Tibial nerve (tissue), 4 donors: ENCODE measurements at regions not wholly inside any gene's neighbourhood (a gene's known extent, or its start where the extent isn't known, plus 50 kb on each side); places are given as distances from the start of the nearest gene placed in this dataset.
"Not testable (repeated sequence)": the region's sequence is repeated elsewhere in the genome, so short reads cannot be mapped to it uniquely, and the experiment has no call there.

Experiments used
- DNase-seq, 2 donors: peaks; one replicate each; pipeline ENCODE4 v3.0.0-alpha.2; 2019; ENCODE audit warnings: low spot score in 2 of 2
- H3K27ac ChIP-seq, 4 donors: fragments of 200-600 bp; sonication (generic) in 3 of 4; one replicate each; pipeline ENCODE4 v1.5.1; 2017 to 2019; ENCODE audit warnings: mild to moderate bottlenecking in 1 of 4
- H3K27me3 ChIP-seq, 2 donors: fragments of 200-600 bp; sonication (generic) in 1 of 2; one replicate each; pipeline versions ENCODE4 v1.5.1 to v1.6.0; 2017 to 2019
- H3K36me3 ChIP-seq, 3 donors: fragments of 200-600 bp; sonication (generic); one replicate each; pipeline ENCODE4 v1.5.1; 2018 to 2019
- H3K4me1 ChIP-seq, 4 donors: fragments of 200-600 bp; sonication (generic) in 3 of 4; one replicate each; pipeline ENCODE4 v1.5.1; 2017 to 2019
- H3K4me3 ChIP-seq, 4 donors: fragments of 200-600 bp; sonication (generic) in 3 of 4; one replicate each; pipeline ENCODE4 v1.5.1; 2017 to 2019; ENCODE audit warnings: mild to moderate bottlenecking in 1 of 4, moderate library complexity in 1 of 4
- H3K9me3 ChIP-seq, 4 donors: fragments of 200-600 bp; sonication (generic) in 3 of 4; one replicate each; pipeline ENCODE4 v1.5.1; 2017 to 2019
- EP300 ChIP-seq, 2 donors: sonication (generic); formaldehyde crosslinking; IDR thresholded peaks; one replicate each; pipeline ENCODE4 v1.6.1; 2017; ENCODE audit warnings: antibody characterized with exemption in 2 of 2, mild to moderate bottlenecking in 1 of 2
- POLR2A ChIP-seq, 2 donors: fragments of 450-650 bp; IDR thresholded peaks; one replicate each; pipeline ENCODE4 v1.6.1; 2017; ENCODE audit warnings: antibody characterized with exemption in 2 of 2, mild to moderate bottlenecking in 2 of 2, moderate library complexity in 2 of 2
- WGBS, 2 donors: methylation state at CpG; one replicate each; pipeline ENCODE4 v1.1.5; 2018; 5-methylcytosine and 5-hydroxymethylcytosine counted together
- TF ChIP-seq, protein P1 (sequence below), 5 experiments: fragments of 200-600 bp in 3 of 5; fragments of 450-650 bp in 2 of 5; sonication (generic) in 3 of 5; IDR thresholded peaks; one replicate each; pipeline ENCODE4 v1.5.1; 2016 to 2019; ENCODE audit warnings: antibody characterized with exemption in 5 of 5, mild to moderate bottlenecking in 3 of 5, moderate library complexity in 2 of 5

DNA sequence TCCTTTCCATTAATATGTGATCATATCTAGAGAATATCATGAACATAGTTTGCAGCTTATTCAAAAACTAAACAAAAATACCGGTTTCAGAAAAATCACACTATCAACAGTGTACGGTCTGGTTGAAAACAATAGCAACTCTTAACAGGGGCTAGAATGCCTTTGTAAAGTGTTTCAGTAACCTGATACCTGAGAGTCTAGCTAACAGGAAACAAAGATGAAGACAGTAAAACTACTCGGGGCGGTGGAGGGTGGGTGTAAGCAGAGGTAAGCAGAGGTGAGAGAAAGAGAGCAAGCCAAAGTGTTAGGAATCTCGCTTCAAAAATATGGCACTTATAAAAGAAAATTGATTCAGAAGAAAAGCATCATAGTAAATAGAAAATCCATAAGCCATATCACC lies 109.0 kb upstream of the RGPD4 start:
- Histone ChIP-seq H3K4me1 (no peaks in the 10 kb centered on the region), H3K27ac (no peak overlapping the region), H3K4me3 (no peak overlapping the region), H3K9me3 (no peaks in the 10 kb centered on the region), H3K36me3 (no peaks in the 10 kb centered on the region), H3K27me3 (no peaks in the 10 kb centered on the region)
- 58 to 67% methylated on average over 5 of the region's 5 CpGs for WGBS, 2 donors
- TF ChIP-seq POLR2A (IDR thresholded peaks at IDR 0.05) (no peak), EP300 (IDR thresholded peaks at IDR 0.05) (no peak)
- TF ChIP-seq, protein P1, sequence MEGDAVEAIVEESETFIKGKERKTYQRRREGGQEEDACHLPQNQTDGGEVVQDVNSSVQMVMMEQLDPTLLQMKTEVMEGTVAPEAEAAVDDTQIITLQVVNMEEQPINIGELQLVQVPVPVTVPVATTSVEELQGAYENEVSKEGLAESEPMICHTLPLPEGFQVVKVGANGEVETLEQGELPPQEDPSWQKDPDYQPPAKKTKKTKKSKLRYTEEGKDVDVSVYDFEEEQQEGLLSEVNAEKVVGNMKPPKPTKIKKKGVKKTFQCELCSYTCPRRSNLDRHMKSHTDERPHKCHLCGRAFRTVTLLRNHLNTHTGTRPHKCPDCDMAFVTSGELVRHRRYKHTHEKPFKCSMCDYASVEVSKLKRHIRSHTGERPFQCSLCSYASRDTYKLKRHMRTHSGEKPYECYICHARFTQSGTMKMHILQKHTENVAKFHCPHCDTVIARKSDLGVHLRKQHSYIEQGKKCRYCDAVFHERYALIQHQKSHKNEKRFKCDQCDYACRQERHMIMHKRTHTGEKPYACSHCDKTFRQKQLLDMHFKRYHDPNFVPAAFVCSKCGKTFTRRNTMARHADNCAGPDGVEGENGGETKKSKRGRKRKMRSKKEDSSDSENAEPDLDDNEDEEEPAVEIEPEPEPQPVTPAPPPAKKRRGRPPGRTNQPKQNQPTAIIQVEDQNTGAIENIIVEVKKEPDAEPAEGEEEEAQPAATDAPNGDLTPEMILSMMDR (IDR thresholded peaks at IDR 0.05) = no peak
- DNase-seq = no peak

DNA sequence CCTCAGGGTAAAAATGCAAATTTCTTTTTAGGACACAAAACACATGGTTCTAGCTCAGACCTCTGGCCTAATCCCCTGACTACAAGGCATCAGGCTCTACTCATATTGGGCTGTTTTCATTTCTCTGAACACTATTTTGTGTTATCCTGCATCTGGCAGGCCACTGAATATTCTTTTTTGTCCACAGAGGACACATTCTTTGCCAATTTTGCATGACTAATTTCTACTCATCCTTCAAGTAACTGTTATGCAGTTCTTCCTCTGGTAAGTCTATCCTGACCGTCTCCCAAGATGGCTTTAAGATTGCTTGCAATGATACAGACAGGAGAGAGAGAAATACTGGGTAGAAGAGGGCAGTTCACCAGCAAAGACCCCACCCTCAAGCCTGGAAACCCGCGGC lies 107.6 kb upstream of the RGPD4 start:
- H3K27me3 ChIP-seq = no peaks in the 10 kb centered on the region
- no peak overlapping the region for H3K4me3 ChIP-seq
- no peaks in the 10 kb centered on the region for H3K36me3 ChIP-seq
- TF ChIP-seq POLR2A (IDR thresholded peaks at IDR 0.05) = no peak
- no peak for TF ChIP-seq EP300 (IDR thresholded peaks at IDR 0.05)
- TF ChIP-seq, protein P1 (IDR thresholded peaks at IDR 0.05) = no peak
- WGBS, 2 donors = 85 to 86% methylated on average over 3 of the region's 3 CpGs
- no peak for DNase-seq
- no peaks in the 10 kb centered on the region for H3K9me3 ChIP-seq
- no peak overlapping the region for H3K27ac ChIP-seq
- H3K4me1 ChIP-seq = no peaks in the 10 kb centered on the region

DNA sequence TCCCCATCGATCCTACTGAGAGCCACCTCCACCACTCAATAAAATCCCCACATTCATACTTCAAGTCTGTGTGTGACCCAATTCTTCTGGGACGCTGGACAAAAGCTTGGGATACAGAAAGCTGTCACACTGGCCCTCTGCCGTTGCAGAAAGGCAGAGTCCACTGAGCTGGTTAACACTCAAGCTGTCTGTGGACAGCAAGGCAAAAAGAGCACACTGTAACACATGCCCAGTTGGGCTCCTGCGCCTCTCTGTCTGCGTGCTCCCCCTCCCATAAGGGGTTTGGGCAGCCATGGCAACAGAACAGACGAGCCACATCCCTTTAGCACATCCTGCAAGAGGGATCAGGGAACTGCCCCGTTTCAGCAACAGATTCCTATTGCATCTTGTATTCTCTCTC lies 106.9 kb upstream of the RGPD4 start:
- Histone ChIP-seq H3K4me1 (no peaks in the 10 kb centered on the region), H3K4me3 (no peak overlapping the region), H3K27ac (no peak overlapping the region), H3K36me3 (no peaks in the 10 kb centered on the region), H3K27me3 (no peaks in the 10 kb centered on the region), H3K9me3 (no peaks in the 10 kb centered on the region)
- WGBS, 2 donors = 54% methylated on average over 6 to 7 of the region's 7 CpGs
- TF ChIP-seq, protein P1 (IDR thresholded peaks at IDR 0.05) = no peak
- TF ChIP-seq POLR2A (IDR thresholded peaks at IDR 0.05) (no peak), EP300 (IDR thresholded peaks at IDR 0.05) (no peak)
- DNase-seq = no peak

DNA sequence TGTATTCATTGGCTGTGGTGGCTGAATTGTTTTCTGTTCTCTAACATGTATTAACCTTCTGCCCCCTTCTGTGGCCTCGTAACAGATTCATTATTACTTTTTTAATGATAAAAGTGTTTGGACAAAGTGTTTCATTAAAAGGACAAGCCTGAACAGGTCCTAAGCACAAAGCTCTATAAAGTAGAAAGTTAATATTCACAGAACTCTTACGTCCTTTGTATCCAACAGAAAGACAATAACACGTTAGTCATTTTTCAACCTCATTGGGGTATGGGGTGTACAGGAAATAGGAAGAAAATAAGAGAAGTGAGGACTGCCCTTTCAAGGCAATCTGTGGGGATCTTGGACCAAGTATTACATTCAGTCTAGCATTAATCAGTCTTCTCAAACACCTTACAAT lies 105.5 kb upstream of the RGPD4 start:
- no peaks in the 10 kb centered on the region for H3K27me3 ChIP-seq
- WGBS, 2 donors = 61 to 63% methylated on average over 3 of the region's 3 CpGs
- H3K9me3 ChIP-seq = no peaks in the 10 kb centered on the region
- no peak overlapping the region for H3K27ac ChIP-seq
- no peaks in the 10 kb centered on the region for H3K36me3 ChIP-seq
- no peaks in the 10 kb centered on the region for H3K4me1 ChIP-seq
- H3K4me3 ChIP-seq = no peak overlapping the region
- no peak for DNase-seq
- TF ChIP-seq POLR2A (IDR thresholded peaks at IDR 0.05) (no peak), EP300 (IDR thresholded peaks at IDR 0.05) (no peak)
- TF ChIP-seq, protein P1 (IDR thresholded peaks at IDR 0.05) = no peak

DNA sequence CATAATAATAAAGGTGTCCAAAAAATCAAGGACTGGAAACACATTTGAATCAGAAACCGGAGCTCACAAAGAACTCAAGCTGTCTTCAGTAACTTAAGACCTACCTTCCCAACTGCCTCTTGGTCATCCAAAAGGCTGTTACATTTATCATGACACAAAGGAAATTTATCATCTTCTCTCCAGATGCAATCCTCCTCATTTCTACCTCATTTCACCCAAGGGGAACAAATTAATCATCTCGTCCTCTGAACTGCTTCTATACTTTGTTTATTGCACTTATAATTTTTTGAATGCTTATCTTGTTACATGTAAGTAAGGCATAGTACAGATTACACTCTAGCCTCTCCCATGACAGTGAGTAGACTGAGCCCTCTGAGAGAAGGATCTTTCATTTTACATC lies 105.1 kb upstream of the RGPD4 start:
- no peak for DNase-seq
- 70 to 82% methylated on average over 2 of the region's 2 CpGs for WGBS, 2 donors
- Histone ChIP-seq H3K36me3 (no peaks in the 10 kb centered on the region), H3K4me3 (no peak overlapping the region), H3K27me3 (no peaks in the 10 kb centered on the region), H3K27ac (no peak overlapping the region), H3K9me3 (no peaks in the 10 kb centered on the region), H3K4me1 (no peaks in the 10 kb centered on the region)
- TF ChIP-seq EP300 (IDR thresholded peaks at IDR 0.05) = no peak
- TF ChIP-seq POLR2A (IDR thresholded peaks at IDR 0.05) = no peak
- TF ChIP-seq, protein P1 (IDR thresholded peaks at IDR 0.05) = no peak

DNA sequence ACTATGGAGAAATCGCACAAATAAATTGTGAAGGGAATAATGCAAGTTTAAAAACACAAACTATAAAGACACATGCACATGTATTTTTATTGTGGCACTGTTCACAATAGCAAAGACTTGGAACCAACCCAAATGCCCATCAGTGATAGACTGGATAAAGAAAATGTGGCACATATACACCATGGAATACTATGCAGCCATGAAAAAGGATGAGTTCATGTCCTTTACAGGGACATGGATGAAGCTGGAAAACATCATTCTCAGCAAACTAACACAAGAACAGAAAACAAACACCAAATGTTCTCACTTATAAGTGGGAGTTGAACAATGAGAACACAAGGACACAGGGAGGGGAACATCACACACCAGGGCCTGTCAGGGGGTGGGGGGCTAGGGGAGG lies 100.9 kb upstream of the RGPD4 start:
- not testable (repeated sequence) for H3K27me3 ChIP-seq, H3K4me3 ChIP-seq, H3K9me3 ChIP-seq, H3K27ac ChIP-seq, H3K4me1 ChIP-seq, H3K36me3 ChIP-seq, DNase-seq
- WGBS, 2 donors = 90 to 96% methylated on average over 1 of the region's 1 CpG
